HT1080 (cell line): ENCODE measurements at regions not wholly inside any gene's neighbourhood (a gene's known extent, or its start where the extent isn't known, plus 50 kb on each side); places are given as distances from the start of the nearest gene placed in this dataset.
A peak's percentile ranks its signal among the peaks of the same experiment; 100 is the strongest.

ENCODE experiments used
- DNase-seq: peaks from one replicate; pipeline ENCODE4 v3.0.0-alpha.2; 2015; ENCODE audit warnings: low read depth

DNA sequence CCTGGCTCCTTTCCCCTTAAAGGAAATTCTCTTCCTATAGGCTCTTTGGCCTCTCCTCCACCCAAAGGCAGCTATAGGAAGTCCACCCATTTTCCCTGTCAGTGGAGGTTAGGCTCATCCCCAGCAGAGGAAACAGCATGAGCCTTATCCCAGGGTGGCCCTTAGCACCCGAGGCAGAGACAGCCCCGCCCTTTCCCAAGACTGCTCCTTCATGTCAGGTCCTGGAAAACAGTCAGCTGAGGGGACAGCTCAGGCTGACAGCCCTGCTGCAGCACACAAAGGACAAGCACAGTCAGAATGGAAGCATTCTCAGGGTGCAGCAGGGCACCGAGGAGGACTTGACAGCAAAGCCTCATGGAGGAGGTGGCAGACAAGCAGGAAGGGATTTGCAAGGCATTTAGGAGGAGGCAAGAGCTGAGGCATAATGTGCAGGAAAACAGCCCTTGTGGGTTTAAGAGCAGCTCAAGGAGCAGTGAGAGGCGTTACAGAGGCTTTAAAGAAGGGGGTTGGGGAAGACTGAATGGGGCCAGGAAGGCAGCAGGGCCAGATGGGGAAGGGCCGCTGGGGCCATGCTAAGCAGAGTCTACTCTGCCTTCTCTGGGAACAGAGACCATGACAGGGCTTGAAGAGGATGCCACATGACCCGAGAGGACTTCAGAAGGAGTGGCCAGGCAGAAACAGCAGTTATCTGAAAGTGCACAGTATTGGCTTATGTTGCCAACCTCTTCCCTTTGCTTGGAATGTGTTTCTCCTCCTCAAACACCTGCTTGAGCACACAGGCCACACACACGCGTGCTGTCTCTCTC, 216.6 kb downstream of the SH3BP4 start:
- DNase-seq, result no peak

DNA sequence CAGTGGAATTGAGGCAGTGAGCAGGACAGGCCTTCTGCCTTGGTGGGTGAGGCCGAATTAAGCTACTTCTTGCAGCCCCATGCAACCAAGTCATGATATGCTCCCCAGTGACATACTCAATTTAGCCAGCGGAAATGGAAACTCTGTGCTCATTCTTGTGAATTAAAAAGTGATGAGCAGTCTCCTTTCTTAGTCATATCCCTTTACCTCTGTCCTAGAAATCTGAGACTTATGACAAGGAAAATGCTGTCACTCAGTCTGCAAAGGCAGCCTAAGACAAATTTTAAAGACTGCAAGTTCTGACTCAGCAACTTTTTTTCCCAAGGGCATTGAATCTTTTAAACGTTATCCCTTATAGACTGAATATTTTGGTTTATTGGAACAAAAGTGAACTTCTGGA, 218.2 kb downstream of the SH3BP4 start:
- peak; percentile 77 for DNase-seq

DNA sequence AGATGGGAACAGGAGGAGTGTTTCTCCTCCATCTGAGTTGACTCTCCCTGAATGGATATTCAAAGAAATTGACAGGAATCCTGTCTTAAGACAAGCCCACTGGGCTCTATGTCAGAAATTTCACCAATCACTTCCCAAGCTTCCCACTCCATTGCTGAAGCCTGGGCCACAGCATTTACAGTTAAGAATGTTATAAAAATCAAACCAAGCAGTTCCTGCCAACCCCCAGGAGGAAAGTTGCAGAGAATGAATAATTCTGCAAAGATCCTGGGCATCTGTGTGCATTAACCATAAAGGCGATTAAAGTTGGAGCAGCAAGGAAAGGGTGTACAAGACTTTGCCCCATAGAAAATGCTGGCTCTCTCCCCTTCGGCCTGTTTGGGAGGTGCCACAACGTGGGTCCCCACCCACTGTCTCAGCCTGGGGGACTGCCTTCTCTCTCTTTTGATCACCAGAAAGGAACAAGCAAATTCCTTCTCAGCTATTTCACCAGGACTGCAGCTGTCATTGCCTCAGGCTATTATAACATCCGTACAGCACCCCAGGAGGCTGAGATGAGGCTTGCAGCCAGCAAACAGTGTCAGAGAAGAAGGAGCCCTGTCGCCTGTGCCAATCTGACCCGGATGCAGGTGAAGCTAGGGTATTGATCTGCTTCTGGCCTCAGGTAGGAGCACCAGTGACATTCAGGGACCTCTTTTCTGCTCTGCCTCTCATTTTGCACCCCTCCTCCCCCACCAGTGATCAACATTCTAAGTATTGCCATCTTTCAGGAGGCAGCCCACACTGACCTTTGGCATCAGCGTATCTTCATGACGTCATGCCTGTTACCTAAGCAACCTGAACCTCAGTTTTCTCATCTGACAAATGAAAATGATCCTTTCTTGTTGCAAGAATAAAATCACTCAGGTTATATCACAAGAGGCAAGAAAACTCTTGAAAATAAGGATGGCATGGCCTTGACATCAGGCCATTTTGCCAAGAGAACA, 219.0 kb downstream of the SH3BP4 start:
- peak; percentile 66 for DNase-seq

DNA sequence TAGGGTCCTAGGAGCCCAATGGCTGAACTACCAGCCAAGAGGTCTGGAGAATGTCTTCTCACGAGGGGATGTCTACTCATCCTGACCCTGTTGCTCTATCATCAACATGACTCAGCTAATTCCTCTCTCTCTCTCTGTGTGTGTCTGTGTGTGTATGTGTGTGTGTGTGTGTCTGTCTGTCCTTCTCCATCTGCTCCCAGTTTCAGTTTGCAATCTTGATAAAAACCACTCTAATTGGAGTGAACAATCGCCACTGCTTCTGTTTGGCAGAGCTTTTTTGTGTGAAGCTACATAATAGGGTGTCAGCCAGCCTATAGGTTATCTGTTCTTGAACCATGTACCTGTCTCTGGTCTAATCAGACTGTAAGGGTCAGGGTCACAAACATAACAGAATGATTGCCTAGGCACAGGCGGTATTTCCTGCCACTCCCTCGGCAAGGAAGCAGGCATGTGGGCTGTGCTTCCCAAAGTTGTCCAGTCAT, 219.8 kb downstream of the SH3BP4 start:
- DNase-seq, result peak; percentile 78

DNA sequence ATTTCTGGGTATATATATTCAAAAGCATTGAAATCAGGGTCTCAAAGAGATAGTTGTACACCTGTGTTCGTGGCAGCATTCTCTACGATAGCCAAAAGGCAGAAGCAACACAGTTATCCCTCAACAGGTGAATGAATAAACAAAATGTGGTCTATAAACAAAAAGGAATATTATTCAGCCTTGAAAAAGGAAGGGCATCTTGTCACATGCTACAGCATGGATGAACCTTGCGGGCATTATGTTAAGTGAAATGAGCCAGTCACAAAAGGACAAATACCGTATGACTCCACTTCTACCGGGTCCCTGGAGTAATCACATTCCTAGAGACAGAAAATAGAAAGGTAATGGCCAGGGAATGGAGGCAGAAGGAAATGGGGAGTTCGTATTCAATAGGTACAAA, 228.8 kb downstream of the SH3BP4 start:
- no peak for DNase-seq

DNA sequence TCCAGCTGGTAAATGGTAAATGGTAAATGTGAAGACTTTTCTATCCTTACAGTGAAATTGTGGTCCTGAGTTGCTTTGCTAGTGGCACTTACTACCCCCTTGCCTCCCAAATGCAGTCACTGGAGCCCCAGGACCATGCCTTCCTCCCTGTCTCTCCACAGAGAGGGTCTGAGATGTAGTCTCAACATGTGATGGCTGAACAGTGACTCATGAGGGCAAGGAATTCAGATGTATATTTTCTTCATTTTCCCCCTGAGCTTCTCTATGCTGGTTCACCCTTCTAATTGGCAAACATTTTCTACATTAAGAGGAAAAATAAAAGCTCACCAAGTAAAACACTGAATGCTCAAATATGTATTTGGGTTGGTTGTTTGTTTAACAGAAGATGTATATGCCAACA, 232.0 kb downstream of the SH3BP4 start:
- no peak for DNase-seq

DNA sequence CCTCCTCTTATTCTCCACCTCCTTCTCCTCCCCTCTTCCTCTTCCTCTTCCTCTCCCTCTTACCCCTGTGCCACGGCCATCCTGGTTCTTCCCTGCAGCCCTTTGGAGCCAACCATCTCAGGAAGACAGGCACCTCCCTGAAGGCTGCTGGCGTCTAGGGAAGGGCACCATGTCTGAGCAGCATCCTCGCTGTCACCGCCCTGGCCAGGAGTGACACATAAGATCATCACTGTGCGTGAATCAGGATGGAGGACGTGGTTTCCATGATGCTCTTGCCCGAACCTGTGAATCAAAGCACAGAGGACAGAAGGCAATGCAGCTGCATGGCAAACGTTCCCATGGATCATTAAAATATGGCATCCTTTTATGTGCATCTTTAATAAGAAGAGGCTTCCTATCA, 236.0 kb downstream of the SH3BP4 start:
- DNase-seq, result no peak

DNA sequence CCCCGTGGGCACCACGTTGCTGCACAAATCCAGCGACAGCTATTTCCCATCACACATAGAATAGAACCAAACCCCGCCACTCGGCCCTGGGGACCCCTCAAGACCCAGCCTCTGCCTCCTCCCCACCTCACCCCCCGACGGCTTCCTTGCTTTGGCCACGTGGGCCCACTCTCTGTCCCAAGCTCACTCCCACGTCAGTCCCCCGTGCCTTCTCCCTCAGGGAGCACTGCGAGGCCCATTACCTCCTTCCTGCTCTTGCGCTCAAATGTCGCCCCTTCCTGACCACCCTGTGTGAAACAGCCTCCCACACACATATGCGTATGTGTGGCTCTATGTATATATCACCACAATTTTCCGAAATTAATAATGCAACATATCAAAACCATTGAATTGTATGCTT, 239.7 kb downstream of the SH3BP4 start:
- DNase-seq, result no peak

DNA sequence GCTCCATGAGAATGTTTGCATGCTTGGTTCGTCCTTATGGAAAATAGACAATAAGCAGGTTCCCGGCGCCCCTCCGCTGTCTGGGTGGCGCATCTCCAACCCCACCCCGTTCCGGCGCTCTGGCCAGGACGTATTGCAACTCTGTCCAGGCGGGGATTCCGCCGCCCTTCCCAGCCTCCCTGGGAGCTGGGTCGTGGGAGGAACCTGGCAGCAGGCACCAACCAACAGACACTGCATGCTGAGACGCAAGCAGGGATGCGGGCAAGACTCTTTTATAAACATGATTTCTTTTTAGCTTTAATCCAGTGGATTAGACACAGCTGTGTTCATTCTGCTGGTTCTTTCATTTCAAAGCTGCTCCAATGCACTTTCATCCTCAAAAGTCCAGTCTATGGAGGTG, 240.2 kb downstream of the SH3BP4 start:
- DNase-seq, result no peak

DNA sequence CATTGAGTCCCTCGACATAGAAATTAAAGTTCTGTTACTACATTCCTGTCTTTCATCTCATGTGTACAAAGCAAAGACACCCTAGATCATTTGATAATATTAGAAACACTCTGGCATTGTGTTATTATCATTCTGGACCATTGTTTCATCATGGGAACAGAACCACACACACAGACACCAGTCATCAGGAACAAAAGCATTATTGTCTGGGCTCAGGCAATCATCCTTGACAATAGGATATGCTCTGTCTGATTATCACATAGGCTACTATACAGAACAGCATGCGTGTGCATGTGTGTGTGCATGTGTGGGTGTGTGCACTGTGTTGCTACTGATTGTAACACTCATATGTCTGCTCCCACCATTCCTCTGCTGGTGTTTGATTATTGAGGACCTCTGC, 242.5 kb downstream of the SH3BP4 start:
- no peak for DNase-seq

DNA sequence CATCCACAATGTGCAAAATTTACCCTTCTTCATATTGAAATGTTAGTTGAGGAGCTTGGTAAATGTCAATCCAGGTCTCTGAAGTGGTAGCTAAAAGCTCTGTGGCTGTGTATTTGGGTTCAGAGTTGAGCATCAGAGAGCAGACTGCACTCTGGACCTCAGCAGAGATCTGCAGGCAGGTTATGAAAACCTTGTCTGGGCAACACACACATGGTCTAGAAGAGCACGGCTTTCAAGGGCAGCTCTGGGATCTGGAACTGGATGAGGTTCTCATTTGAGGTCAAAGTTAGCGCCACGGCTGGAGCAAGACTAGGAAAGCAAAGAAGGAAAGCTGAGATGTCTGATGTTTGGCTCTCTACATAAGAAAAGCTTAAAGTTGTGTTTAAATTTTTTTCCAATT, 243.0 kb downstream of the SH3BP4 start:
- no peak for DNase-seq

DNA sequence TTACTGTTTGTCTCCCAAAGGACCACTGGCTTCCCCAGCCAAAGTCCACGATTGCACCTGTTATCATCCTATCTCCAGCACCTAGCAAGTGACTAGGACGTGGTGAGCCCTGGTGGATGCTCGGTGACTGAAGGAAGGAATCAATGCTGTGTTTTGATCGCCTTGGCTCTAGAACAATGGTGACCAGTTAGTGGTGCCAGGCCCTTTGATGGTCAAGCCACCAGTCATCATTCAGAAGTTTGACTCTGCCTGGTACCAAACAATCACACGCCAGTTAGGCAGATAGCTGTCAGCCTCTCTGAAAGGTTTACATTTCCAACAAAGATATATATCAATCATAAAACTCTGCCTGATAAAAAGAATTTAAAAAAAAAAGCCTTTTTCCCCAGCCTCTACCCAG, 244.1 kb downstream of the SH3BP4 start:
- no peak for DNase-seq

DNA sequence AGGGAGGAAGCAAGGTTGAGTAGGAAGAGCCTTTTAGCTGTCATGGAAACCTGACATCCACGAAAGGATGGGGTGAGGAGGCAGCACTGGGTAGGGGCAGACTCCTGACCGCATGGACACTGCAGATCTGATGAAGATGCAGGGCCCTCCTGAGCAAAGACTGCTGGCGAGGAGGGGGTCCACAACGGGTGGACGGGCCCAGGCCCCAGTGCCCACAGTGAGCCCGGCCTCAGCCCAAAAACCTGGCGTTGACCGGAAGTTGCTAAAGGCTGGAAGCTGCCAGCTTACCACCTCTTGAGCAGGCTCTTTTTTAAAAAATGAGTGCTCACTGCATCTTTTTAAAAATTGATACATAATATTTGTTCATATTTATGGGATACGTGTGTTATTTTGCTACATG, 247.3 kb downstream of the SH3BP4 start:
- DNase-seq, result no peak

DNA sequence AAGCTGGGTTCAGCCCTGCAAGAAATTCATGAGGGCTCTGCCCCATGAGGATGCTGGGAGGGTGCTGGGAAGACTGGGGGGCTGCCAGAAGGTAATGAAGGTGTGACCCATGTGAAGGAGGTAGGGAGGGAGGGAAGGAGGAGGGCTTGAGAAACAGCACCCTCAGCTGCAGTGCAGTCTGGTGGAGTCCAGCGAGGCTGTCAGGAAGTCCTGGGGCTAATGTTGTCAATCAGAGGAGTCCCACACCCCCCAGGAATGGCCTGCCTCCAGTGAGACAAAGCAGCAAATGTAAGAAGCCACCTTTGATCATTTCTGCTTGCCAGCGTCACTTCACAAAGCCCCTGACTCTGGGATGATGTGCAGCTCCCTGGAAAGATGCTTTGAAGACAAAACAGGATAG, 248.4 kb downstream of the SH3BP4 start:
- no peak for DNase-seq

DNA sequence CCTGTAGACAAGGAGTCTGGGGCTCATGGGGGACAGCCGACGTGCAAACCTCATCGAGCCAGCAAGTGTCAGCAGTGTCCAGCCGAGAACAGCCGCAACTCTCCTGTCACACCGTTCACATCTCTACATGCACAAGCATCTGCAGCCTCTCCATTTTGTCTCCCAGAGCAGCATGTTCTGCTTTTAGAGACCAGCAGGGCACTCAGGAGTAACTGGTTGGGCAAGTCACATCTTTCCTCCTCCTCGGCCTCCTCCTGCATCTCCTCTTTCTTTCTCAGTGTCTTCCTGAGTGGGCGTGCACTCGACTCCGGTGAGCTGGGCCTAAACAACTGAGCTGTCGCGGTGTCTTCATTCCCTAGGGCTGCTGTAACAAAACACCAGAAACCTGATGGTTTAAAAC, 249.9 kb downstream of the SH3BP4 start:
- no peak for DNase-seq

DNA sequence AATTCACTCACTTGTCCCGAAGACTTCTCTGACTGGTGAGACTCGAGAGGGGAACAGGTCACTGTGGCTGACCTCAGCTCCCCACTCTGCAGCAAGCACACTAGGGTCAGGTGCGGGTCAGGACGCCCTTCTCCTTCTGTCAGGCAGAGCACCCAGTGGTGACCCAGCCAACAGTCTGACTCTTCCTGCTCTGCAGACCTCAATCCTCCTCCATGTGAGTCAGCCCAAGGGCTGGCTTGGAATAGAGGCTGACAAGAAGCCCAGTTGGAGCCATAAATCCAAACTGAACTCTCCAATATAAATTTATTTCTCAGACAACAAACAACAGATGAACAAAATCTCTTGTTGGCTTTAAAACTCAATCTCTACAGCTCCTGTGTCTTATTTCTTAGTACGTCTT, 253.1 kb downstream of the SH3BP4 start:
- no peak for DNase-seq

DNA sequence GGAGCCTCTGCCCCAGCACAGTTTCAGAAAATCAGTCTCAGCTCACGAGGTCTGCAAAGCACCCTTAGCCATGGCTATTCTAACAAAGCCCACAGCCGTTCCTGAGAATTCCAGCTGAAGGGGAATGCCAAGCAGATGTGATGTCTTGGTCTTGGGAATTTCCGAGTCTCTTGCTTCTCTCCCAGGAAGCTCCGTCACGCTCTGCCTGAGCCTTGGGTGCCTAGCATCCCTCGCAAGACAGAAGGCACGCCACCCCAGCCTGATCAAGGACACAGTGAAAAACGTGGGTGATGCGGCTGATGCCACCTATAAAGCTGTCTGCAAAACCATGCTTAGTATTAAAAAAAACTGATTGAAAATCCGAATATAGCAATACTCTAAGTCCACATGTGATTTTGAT, 254.6 kb downstream of the SH3BP4 start:
- no peak for DNase-seq

DNA sequence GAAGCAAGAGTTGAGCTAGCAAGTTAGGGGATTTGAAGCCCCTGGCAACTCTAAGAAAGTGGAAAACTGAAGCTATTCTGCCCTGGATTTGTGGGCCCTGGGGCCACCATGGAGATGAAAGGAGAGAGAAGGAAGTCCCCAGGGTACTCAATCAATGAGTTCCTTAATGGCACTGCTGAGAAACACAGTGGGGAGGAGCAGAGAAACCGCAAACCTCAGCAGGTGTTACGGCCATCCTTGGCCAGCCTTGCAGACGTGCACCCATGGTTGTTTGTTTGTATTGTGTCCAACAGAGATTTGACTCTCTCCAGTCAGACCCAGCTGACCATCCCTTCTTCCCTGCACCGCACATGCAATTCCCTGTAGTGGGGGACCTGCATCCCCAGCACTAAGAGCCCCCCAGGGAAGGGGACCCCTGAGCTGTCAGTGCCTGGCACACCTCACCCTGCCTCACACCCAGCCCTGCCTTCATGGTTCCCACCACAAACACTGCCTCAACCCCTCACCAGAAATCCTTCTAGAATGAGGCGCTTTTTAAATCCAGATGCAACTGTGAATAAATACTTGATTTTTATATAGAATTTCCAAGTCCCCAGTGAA, 255.3 kb downstream of the SH3BP4 start:
- no peak for DNase-seq

DNA sequence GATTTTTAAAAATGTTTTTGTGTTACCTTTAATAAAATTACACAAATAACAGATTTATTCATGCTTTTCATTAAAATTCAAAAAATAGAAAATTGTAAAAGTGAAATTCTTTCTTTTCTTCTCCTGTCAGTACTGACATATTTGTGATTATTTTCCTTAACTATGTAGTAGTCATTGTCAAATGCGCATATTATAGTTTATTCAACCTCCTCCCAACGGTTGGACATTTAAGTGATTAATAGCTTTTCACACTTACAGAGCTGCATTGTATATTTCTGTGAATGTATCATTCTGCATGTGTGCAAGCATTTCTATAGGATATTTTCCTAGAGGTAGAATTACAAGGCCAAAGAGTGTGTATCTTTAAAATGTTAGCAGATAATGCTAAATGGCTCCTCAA, 259.2 kb downstream of the SH3BP4 start:
- no peak for DNase-seq

DNA sequence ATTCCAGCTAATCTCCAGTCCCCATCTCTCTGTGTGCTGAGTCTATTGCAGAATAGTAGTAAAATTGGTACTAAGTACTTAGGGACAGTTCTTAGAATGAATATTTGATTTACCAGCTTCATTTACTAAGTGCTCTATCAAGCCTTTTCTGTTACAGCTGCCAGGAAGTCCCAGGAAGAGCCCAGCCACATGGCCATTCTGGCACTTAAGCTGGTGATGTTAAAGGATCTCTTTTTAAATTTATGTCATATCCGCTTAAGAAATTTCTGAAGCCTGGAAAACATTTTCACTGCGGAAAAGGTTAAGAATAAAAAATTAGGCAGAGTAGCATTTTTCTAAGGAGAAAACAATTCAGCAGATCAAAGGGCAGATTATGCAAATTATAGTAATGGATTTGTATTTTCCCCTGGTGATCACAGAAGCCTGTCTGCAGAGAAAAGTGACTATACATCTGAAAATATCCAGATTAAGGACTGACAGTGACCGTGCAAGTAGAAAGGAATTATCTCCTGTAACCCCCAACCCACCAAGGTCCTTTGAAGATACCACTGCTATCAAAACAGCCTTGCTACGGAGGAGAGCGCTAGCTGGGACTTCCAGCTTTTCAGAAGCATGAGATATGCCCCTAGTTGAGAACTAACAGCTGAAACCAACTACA, 260.8 kb downstream of the SH3BP4 start:
- no peak for DNase-seq

DNA sequence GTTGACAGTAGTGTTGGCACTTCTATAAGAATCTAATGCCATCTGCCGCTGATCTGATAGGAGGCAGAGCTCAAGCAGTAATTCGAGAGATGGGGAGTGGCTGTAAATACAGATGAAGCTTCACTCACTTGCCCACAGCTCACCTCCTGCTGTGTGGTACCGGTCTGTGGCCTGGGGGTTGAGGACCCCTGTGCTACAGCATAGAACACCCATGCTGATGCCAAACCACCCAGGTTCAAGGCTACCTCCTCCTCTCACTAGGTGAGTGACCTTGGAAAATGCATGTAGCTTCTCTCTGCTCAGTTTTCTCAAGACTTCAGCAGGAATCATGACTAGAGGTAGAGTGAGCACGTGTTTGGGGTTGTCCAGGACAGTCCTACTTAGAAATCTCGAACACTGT, 263.4 kb downstream of the SH3BP4 start:
- no peak for DNase-seq
